Skin epidermis (tissue), 12 donors: ENCODE measurements at regions not wholly inside any gene's neighbourhood (a gene's known extent, or its start where the extent isn't known, plus 50 kb on each side); places are given as distances from the start of the nearest gene placed in this dataset.
A peak's percentile ranks its signal among the peaks of the same experiment; 100 is the strongest.

Source experiments
- H3K27ac ChIP-seq, 21 experiments: fragments of 200-600 bp; sonication (generic) in 11 of 21; one replicate each; pipeline ENCODE4 v1.5.0; 2020; ENCODE audit warnings: mild to moderate bottlenecking in 3 of 21, inconsistent platforms in 2 of 21, moderate library complexity in 2 of 21
- H3K4me3 ChIP-seq, 7 experiments: fragments of 200-600 bp; sonication (generic) in 2 of 7; one replicate each; pipeline ENCODE4 v1.5.0; 2020; ENCODE audit warnings: inconsistent platforms in 2 of 7, mild to moderate bottlenecking in 2 of 7, moderate library complexity in 1 of 7

DNA sequence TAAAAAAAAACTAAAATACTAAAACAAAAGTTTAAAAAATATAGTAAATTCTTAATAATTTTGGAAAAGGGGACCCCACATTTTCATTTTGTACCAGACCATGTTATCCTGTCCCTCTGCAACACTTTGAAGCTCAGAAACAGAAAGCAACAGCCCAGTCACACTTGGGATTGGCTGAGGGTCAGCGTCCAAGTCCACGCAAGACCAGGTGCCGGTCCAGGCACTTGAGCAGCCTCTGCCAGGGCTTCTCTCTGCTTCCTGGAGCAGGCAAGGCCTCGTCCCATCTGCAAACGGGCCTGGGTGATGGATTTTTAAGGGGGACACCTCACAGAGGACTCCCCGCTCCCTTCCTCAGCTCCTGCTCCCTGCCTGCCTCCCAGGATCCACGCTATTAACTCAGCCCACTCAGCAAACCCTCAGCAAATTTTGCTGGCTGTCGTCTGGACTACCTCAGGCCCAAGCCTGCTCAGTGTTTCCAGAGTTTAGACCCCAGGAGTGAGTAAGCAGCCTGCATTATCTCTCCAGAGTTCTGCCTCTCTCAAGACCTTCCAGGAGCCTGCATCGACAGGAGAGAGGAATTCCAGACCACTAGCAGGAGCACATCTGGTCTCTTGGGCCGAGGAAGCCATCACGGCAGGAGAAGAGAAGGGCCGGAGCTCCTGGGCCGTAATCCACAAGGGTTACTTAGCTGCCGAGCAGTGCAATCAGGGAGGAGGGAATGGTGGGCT is 67.4 kb upstream of the CALM2 start:
- Histone ChIP-seq H3K4me3 (no peak overlapping the region), H3K27ac (no peak overlapping the region)

DNA sequence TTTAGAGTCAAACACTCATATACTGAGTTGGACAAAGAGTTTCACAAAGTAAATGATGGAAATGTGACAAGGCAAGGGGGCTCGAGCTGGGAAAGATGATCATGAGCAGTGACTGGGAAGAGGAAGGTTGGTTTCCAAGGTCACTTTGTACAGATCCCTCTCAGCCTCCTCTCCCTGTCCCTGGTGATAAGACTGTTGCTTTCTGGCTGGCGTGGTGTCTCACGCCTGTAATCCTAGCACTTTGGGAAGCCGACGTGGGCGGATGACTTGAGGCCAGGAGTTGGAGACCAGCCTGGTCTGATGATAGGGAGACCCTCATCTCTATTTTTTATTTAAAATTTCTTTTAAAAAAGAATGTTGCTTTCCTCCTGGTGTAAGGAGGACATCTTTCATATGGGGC is 65.4 kb upstream of the CALM2 start:
- Histone ChIP-seq H3K27ac (no peak overlapping the region), H3K4me3 (no peak overlapping the region)

DNA sequence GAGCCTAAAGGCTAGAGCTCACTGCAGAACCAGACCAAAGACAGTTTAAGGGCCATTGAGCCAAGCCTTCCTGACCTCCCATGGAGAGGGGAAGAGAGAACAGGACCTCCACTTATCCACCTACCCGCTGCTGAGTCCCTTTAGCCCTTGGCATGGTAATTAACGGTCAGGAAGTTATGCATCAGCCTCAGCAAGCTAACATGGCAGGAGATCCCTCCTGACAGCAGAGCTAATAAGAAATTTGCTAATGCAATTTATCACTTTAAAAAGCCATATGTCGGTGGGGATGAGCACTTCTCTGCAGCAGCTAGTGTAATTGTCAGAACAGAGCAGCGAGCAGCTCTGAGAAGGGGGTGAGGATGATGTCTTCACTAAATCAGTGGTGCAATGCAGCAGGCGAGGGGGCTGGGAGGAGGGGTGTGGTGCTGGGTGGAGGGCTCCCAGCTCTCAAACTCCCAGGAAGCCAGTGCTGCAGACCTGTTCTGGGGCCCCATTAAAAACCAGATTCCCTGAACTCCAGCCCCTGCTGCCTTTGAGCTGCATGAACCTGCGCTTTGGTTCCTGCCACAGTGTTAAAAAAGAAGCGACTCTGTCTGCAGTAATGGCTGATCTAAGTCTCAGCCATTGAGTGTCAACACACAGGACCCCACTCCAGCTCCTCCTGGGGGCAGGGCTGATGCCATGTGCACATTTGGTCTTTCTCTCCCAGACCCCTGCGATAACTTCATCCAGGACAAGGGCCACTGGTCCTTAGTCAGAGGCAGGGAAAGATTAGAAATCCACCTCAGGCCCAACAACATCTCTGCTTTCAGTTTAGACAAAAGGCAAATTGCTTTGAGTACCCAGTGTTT is 63.0 kb upstream of the CALM2 start:
- H3K27ac ChIP-seq, result no peak overlapping the region
- H3K4me3 ChIP-seq, result no peak overlapping the region

DNA sequence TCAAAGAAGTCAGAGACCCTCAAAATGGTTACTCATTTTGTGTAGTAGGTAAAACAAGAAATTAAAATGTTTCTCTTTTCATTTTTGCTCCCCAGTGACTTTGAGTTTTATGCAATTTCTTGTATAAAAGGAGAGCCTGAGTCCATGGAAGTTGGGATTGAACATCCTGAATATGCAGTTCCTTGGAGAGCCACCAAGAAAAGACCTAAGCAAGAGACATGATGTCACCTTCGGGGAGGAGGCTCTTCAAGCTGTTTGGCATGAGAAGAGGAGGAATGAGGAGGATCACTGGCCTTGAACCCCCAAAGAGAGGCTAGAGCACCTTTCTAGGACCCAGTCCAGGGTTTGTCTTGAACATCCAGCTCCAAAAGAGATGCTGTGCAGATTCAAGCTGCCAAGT is 62.3 kb upstream of the CALM2 start:
- H3K4me3 ChIP-seq, result no peak overlapping the region
- H3K27ac ChIP-seq, result no peak overlapping the region

DNA sequence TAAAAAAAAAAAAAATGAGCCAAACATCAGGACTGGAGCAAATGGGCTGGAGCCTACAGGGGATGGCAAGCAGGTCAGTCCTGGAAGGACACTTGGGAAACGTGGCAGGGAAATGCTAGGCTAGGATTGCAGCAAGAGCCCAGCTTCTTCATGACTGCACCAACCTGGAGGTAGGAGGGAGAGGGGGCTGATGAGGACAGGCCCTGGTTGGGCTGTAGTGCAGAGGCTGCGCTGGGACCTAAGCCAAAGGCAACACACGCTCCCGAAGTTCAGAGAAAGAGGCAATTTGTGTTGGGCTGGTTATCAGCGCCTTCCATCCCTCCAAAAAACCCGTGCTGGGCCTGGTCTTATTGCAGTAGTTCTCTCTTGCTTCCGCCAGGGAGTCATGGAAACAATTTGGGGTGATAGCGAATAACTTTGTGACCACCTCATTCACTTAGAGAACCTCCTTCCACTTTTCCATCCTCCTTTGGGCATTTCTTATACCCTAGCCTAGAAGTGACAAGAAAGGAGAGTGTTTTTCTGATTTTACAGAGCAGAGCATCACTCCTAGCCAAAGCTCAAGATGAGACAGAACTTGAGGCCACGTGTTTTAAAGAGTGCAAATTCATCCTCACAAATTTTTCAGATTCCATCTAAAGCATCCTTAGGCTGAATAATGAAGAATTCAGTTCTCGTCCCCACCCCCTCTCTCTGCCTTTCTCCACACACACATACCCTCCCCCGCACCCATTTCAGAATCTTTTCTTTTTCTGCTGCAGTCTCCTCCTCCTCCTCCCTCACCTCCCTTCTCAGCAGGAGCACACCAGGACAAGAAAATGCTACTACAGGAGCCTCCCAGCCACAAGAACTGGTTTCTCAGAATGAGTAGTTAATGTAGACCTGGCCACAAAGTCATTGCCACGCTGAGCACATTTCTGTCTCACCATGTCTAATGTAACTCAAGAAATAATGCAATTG is 61.3 kb upstream of the CALM2 start:
- H3K4me3 ChIP-seq, result no peak overlapping the region
- no peak overlapping the region for H3K27ac ChIP-seq

DNA sequence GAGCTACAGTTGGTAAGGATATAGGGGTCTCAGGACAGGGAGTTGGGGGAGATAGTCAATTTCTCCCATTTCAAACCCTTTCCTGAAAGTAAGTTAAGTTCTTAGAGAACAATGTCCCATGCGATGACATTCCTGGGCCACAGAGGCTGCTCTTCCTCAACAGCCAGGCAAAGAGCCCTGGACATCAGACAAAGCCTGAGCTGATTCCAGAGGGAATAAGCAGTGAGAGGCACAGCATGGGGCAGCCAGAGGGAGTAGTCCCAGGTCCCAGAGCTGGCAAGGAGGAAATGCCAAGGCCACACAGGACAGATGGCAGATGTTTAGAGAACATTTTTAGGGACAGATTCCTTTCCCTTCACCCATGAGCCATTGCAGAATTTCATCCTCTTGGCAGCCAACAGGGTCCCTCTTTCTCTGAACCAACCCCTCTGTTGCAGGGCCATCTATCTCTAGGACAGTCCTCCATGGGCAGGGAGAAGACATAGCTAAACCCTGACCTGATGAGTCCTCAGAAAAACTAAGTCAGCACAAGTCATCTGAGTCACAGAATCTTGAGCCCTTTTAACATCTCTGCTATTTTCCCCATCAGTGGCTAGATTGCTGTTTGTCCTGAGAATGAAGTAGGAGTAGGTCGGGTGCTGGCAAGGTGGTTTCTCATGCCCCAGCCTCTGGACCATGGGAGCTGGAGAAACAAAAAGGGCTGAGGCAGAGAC is 60.3 kb upstream of the CALM2 start:
- Histone ChIP-seq H3K4me3 (no peak overlapping the region), H3K27ac (no peak overlapping the region)

DNA sequence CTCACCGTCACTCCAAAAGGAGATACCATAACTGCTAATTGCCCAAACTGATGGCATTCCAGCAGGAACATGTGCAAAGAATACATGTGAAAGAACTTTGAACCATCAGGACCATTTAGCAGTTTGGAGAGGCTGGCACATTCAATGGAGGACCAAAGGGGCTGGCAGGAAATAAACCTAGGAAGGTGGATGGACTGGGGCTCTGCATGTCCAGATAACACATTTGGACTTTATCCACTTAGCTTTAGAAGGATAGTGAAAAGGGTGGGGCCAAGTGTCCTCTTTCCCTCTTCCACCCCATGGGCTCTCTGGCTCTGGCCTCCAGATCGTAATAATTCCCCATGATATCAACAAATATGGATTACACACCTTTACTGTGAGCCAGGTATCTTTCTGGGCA is 58.8 kb upstream of the CALM2 start:
- Histone ChIP-seq H3K27ac (no peak overlapping the region), H3K4me3 (no peak overlapping the region)

DNA sequence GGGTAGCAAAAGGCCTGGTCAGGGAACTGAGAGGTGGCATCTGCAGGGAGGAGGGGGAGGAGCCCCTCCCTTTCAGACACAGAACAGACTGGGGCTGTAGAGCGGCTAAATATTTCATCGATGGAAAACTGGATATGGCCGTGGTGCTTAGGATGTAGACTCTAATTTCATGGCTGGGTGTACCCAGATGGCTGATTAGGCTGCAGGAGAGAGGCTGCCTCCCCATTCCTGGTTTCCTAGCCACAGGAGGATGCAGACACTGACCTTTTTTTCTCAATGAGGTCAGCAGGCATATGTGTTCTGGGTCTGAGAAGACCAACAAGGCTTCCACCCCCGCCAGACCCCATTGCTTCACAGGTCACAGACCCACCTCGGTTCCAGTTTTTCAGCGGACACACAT is 58.1 kb upstream of the CALM2 start:
- H3K27ac ChIP-seq, result no peak overlapping the region
- no peak overlapping the region for H3K4me3 ChIP-seq

DNA sequence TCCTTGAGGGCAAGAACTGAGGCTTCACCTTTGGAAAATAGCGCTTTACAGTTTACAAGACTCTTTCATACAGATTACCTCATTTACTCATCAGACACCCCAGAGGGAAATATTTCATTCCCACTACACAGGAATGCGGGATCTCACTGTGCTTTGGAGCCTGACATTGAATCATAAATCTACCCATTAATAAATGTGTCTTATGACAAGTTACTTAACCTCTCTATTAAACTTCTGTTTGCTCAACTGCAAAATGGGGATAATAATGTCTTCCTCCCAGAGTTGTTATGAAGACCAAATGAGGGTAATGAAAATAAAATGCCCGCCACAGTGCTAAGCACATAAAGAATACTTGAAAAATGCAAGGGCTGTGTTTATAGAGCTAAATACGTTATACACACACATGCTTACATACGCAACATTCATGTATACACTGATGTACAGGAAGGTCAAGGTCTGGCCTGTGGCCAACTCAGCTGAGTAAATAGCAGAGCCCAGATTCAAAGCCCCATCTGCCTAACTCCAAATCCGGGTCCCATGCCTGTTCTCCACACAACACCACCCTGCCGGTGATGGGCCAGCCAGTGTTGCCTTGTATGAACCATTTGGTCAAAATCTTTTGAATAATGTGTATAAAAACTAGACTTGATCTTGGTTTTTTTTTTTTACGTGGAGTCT is 56.6 kb upstream of the CALM2 start:
- H3K27ac ChIP-seq, result no peak overlapping the region
- no peak overlapping the region for H3K4me3 ChIP-seq

DNA sequence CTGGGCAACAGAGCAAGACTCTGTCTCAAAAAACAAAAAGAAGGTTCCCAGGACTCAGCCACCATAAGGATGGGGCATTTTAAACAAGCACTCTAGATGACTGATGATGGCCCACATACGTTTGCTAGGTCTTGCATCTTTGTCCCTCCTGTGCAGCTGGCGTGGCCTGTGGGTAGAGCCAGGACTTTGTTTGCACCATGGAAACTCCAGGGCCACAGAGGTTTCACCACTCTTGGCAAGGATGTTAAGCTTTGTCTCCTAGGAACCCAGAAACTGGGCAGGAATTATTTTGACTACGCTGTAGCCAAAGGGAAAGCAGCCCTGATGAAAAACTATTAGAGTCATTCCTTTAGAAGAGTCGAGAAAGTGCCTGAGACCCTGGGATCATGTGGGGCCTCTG is 54.1 kb upstream of the CALM2 start:
- H3K4me3 ChIP-seq, result no peak overlapping the region
- peak overlapping the region in 1 of 21 experiments; percentile 10 for H3K27ac ChIP-seq

DNA sequence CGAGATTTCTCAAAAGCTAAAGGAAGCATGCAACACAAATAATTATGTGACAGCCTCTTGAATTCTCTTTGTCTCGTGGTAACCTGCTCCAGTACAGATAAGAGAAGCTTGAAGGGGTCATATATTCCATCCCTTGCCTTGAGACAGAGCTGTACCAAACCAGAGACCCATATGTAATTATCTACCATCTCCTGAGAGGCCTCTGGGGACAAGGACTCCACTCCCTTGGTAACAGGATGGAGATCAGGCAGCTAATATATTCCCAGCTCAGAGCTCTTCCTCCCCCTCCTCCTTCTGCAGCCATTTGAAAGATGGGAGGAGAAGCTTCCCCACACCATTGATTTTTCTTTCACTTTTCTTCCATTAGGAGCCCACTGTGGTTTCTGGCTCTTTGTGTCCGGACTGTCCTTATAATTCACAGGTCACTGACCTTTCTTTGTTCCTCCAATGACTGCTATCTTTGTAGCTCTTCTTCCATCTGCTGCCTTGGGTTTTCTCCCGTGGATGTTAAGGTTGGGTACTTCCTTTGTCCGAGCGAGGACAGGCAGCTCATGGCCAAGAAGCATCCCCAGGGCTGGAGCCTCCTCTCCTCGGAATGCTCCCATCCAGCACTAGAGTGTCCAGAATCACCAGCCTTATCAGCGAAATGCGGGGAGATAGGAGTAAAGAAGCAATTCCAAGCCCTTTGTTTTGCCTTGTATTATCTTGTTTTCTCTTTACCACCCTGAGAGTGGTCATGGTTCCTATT is 51.4 kb upstream of the CALM2 start:
- H3K27ac ChIP-seq, result no peak overlapping the region
- H3K4me3 ChIP-seq, result no peak overlapping the region

DNA sequence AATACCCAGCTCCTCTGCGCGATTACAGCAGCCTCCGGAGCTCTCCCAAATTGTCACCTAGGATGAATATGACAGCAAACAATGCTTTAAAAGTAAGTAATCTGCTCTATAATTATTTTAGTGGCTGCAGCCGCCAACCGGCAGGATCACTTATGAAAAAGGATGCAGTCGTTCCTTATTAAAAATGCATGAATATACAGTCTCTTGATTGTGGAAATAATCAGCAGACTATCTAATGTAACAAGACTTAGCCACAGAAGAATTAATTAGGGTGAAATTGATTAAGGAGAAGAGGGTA is 50.6 kb upstream of the CALM2 start:
- Histone ChIP-seq H3K4me3 (no peak overlapping the region), H3K27ac (no peak overlapping the region)

DNA sequence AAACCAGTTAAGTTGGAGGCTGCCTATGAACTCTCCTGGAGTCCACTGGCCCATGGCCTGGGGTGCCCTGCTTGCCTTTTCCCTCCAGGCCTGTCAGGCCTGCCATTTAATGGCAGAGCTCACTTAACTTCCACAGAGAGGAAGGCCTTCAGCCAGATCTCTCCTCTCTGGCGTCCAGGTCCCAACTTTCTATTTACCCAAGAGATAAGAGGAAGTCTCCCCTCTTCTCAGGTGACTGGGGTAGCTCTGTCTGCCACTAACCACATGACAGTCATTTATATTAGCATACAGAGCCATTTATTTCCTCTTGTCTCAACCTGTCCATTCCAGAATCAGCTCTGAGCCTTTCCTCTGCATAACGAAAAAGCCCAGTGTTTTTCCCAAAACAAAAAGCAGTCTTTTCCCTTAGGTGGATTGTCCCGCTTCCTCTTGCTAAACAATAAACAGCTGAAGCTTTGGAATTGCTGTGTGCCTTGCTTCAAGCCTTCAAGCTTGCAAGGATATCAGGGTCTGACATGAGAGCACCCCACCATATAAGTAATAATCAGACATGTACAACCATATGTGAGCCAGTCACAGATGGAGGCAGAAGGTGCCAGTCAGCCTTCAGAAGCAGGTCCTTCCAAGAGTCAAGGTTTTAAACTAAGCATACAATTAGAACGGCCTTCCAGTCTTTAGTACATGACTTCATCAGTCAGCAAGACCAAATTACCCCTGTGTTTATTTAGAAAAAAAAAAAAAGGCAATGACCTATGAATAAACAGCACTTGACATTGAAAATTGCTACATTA is 50.0 kb upstream of the CALM2 start:
- Histone ChIP-seq H3K4me3 (no peak overlapping the region), H3K27ac (no peak overlapping the region)
